Suppressor macrophage treated with lipopolysaccharide for 4 hours (primary cell): ENCODE measurements at regions not wholly inside any gene's neighbourhood (a gene's known extent, or its start where the extent isn't known, plus 50 kb on each side); places are given as distances from the start of the nearest gene placed in this dataset.
"Not testable (repeated sequence)": the region's sequence is repeated elsewhere in the genome, so short reads cannot be mapped to it uniquely, and the experiment has no call there.

ENCODE experiments used
- DNase-seq: peaks from one replicate; pipeline ENCODE4 v3.0.0-alpha.2; 2020

GRCh38 chr1:67589519-67590233, 95.3 kb upstream of the GADD45A start:
- DNase-seq = no peak

- peak; percentile 70 for DNase-seq
Measured at GRCh38 chr1:67590329-67590728, 94.7 kb upstream of the GADD45A start.

- DNase-seq = no peak
Measured at GRCh38 chr1:67594764-67595163, 90.2 kb upstream of the GADD45A start.

- no peak for DNase-seq
Measured at GRCh38 chr1:67596674-67597073, 88.3 kb upstream of the GADD45A start.

GRCh38 chr1:67597336-67597735, 87.7 kb upstream of the GADD45A start:
- DNase-seq = no peak

- DNase-seq = no peak
Measured at GRCh38 chr1:67599085-67599484, 85.9 kb upstream of the GADD45A start.

GRCh38 chr1:67601539-67601938, 83.5 kb upstream of the GADD45A start:
- DNase-seq = no peak

- peak; percentile 58 for DNase-seq
Measured at GRCh38 chr1:67601955-67602354, 83.0 kb upstream of the GADD45A start.

GRCh38 chr1:67604778-67605177, 80.2 kb upstream of the GADD45A start:
- no peak for DNase-seq

GRCh38 chr1:67605209-67605780, 79.7 kb upstream of the GADD45A start:
- DNase-seq = no peak

- DNase-seq = no peak
Measured at GRCh38 chr1:67607286-67607685, 77.7 kb upstream of the GADD45A start.

GRCh38 chr1:67607699-67608098, 77.3 kb upstream of the GADD45A start:
- DNase-seq = no peak

GRCh38 chr1:67608661-67609576, 76.1 kb upstream of the GADD45A start:
- no peak for DNase-seq

- DNase-seq = no peak
Measured at GRCh38 chr1:67609577-67610341, 75.2 kb upstream of the GADD45A start.

GRCh38 chr1:67610450-67610849, 74.6 kb upstream of the GADD45A start:
- DNase-seq = no peak

- DNase-seq = no peak
Measured at GRCh38 chr1:67611846-67612245, 73.2 kb upstream of the GADD45A start.

- no peak for DNase-seq
Measured at GRCh38 chr1:67612788-67613241, 72.2 kb upstream of the GADD45A start.

GRCh38 chr1:67613479-67613878, 71.5 kb upstream of the GADD45A start:
- not testable (repeated sequence) for DNase-seq

- DNase-seq = peak; percentile 46
Measured at GRCh38 chr1:67614511-67614934, 70.5 kb upstream of the GADD45A start.

- DNase-seq = no peak
Measured at GRCh38 chr1:67615886-67616285, 69.1 kb upstream of the GADD45A start.

GRCh38 chr1:67616394-67616985, 68.5 kb upstream of the GADD45A start:
- DNase-seq = no peak

- no peak for DNase-seq
Measured at GRCh38 chr1:67618285-67619018, 66.5 kb upstream of the GADD45A start.
